Endothelial cell of umbilical vein (primary cell): ENCODE measurements at regions not wholly inside any gene's neighbourhood (a gene's known extent, or its start where the extent isn't known, plus 50 kb on each side); places are given as distances from the start of the nearest gene placed in this dataset.

Source experiments
- BruUV-seq: library from RNA; stranded (reverse); fragments of 400-500 nt; replicated peaks from 2 replicates; lab custom pipeline; 2021; lab: Mats Ljungman, UMichigan
- CTCF ChIA-PET: fragments of 300-600, 350-600 bp; sonication (Branson Sonifier 250); formaldehyde crosslinking; loops from one replicate; lab custom pipeline; 2021; ENCODE audit warnings: antibody characterized with exemption, inconsistent platforms; lab: Charles Lee
- POLR2A ChIA-PET: fragments of 300-600, 350-600 bp; sonication (Branson Sonifier 250); formaldehyde crosslinking; loops from one replicate; lab custom pipeline; 2021; ENCODE audit warnings: antibody characterized with exemption, inconsistent platforms; lab: Charles Lee
- DNase-seq: peaks from one replicate; pipeline ENCODE4 v3.0.0-alpha.2; 2011; ENCODE audit warnings: low read depth, low spot score
- FAIRE-seq: peaks from 2 replicates; lab custom pipeline; 2011; peaks lifted over from hg19 to GRCh38; lab: Jason Lieb, UNC
- H2AFZ ChIP-seq: 2 replicates; pipeline ENCODE4 v1.6.0; 2012; ENCODE audit warnings: low read depth, low read length, control low read depth, inconsistent platforms
- H3K27ac ChIP-seq: 2 replicates; pipeline ENCODE4 v1.5.1; 2011; ENCODE audit warnings: low read depth, mild to moderate bottlenecking, control low read depth, low read length, moderate library complexity; ENCODE audit not compliant: insufficient read depth
- H3K27me3 ChIP-seq, 2 experiments: 2 replicates each; pipeline versions ENCODE4 v1.6.0 to v1.6.1; 2011; ENCODE audit warnings: low read length in 2 of 2, mixed read lengths in 1 of 2; ENCODE audit not compliant: control insufficient read depth in 2 of 2, insufficient read depth in 2 of 2
- H3K36me3 ChIP-seq, 2 experiments: 2 replicates in 1 of 2; 3 replicates in 1 of 2; pipeline ENCODE4 v1.5.1; 2011; ENCODE audit warnings: low read length in 2 of 2, mild to moderate bottlenecking in 1 of 2, moderate library complexity in 1 of 2; ENCODE audit not compliant: control insufficient read depth in 2 of 2, insufficient read depth in 2 of 2; ENCODE audit errors: extremely low read depth in 1 of 2
- H3K4me1 ChIP-seq: 3 replicates; pipeline ENCODE4 v1.5.1; 2011; ENCODE audit warnings: mild to moderate bottlenecking, low read length; ENCODE audit not compliant: control insufficient read depth, insufficient read depth; ENCODE audit errors: extremely low read depth
- H3K4me2 ChIP-seq: 2 replicates; pipeline ENCODE4 v1.6.1; 2011; ENCODE audit warnings: low read length, control low read depth, mixed read lengths; ENCODE audit not compliant: insufficient read depth
- H3K4me3 ChIP-seq, 3 experiments: fragments of 200-600 bp in 1 of 3; sonication (generic), shearing (Covaris generic) in 1 of 3; replicated peaks in 1 of 3; 2 replicates each; pipeline ENCODE4 v1.5.1; 2011 to 2016; ENCODE audit warnings: control low read depth in 3 of 3, low read length in 3 of 3, mild to moderate bottlenecking in 2 of 3, inconsistent platforms in 1 of 3, low read depth in 1 of 3, moderate library complexity in 1 of 3; ENCODE audit not compliant: insufficient read depth in 1 of 3
- H3K79me2 ChIP-seq: 2 replicates; pipeline ENCODE4 v1.6.0; 2012; ENCODE audit warnings: low read length, inconsistent platforms; ENCODE audit not compliant: control insufficient read depth, insufficient read depth
- H3K9ac ChIP-seq: replicated peaks from 2 replicates; pipeline ENCODE3; 2011; ENCODE audit warnings: low read length, control low read depth; ENCODE audit not compliant: insufficient read depth; ENCODE audit errors: extremely low read depth
- H3K9me1 ChIP-seq: replicated peaks from 3 replicates; pipeline ENCODE4 v1.6.0; 2011; ENCODE audit warnings: mild to moderate bottlenecking, low read length; ENCODE audit not compliant: control insufficient read depth, insufficient read depth; ENCODE audit errors: extremely low read depth
- H3K9me3 ChIP-seq: replicated peaks from 2 replicates; pipeline ENCODE4 v1.5.1; 2012; ENCODE audit warnings: low read length, inconsistent platforms; ENCODE audit not compliant: control insufficient read depth, insufficient read depth
- H4K20me1 ChIP-seq: replicated peaks from 2 replicates; pipeline ENCODE3; 2011; ENCODE audit warnings: mild to moderate bottlenecking, low read length; ENCODE audit not compliant: control insufficient read depth, insufficient read depth; ENCODE audit errors: extremely low read depth
- CTCF ChIP-seq, 2 donors: IDR thresholded peaks; 1 replicate in 1 of 2; 2 replicates in 1 of 2; pipeline ENCODE4 v1.5.1; 2011; ENCODE audit warnings: low read length in 2 of 2, mild to moderate bottlenecking in 2 of 2, moderate library complexity in 2 of 2, control low read depth in 1 of 2, inconsistent platforms in 1 of 2, low read depth in 1 of 2; ENCODE audit not compliant: insufficient read depth in 1 of 2; ENCODE audit errors: extremely low read depth in 1 of 2
- EZH2 ChIP-seq: IDR thresholded peaks from 2 replicates; pipeline ENCODE4 v1.6.1; 2012; ENCODE audit warnings: borderline replicate concordance, low read depth, mild to moderate bottlenecking, moderate library complexity, low read length, inconsistent platforms; ENCODE audit not compliant: severe bottlenecking
- FOS ChIP-seq: IDR thresholded peaks from 2 replicates; pipeline ENCODE4 v1.6.1; 2011; ENCODE audit warnings: mild to moderate bottlenecking, low read length, moderate library complexity, borderline replicate concordance; ENCODE audit not compliant: insufficient read depth
- MAX ChIP-seq: IDR thresholded peaks from 2 replicates; pipeline ENCODE4 v1.6.1; 2011; ENCODE audit not compliant: insufficient read depth, insufficient read length
- MYC ChIP-seq: IDR thresholded peaks from one replicate; pipeline ENCODE4 v1.6.1; 2011; ENCODE audit warnings: mild to moderate bottlenecking, low read depth, low read length
- POLR2A ChIP-seq: IDR thresholded peaks from 2 replicates; pipeline ENCODE4 v1.6.1; 2012; ENCODE audit warnings: low read depth, mild to moderate bottlenecking, control low read depth, low read length
- POLR2AphosphoS5 ChIP-seq: IDR thresholded peaks from 2 replicates; pipeline ENCODE4 v1.6.1; 2012; ENCODE audit warnings: low read depth, mild to moderate bottlenecking, control low read depth, low read length, moderate library complexity; ENCODE audit not compliant: insufficient read depth
- dilution Hi-C: fragments of 300-500 bp; cut with MboI; formaldehyde crosslinking; loops from one replicate; pipeline ENCODE4 v1.15.0; 2019; ENCODE audit warnings: low sequenced_read_pairs; ENCODE audit not compliant: extremely low pct_ligation_motif_present
- intact Hi-C: fragments of 100-400 bp; cut with micrococcal nuclease; formaldehyde crosslinking; loops from one replicate; pipeline ENCODE4 v1.10.0; 2022

- dilution Hi-C loops = no loop called here
Observed at GRCh38 chr6:12415980-12416598, 125.9 kb downstream of the EDN1 start.

More at GRCh38 chr6:12415980-12416598, 125.9 kb downstream of the EDN1 start:
- intact Hi-C loops = no loop called here
- DNase-seq (no peak), FAIRE-seq (no peak)
- no peak overlapping the region for H3K9ac ChIP-seq
- H3K4me1 ChIP-seq = peaks cover 2% of the 10 kb centered on the region
- H3K9me1 ChIP-seq = no peaks in the 10 kb centered on the region
- CTCF ChIA-PET = no interaction called here
- no peak overlapping the region for H3K27ac ChIP-seq
- no peaks in the 10 kb centered on the region for H3K36me3 ChIP-seq
- no peak overlapping the region for H3K4me2 ChIP-seq
- H3K79me2 ChIP-seq = no peaks in the 10 kb centered on the region
- POLR2A ChIA-PET = no interaction called here
- BruUV-seq = no TSS peak
- TF ChIP-seq POLR2A (no peak), FOS (no peak), MAX (no peak), POLR2AphosphoS5 (no peak), CTCF (IDR thresholded peaks at IDR 0.05; ENCODE audit: extremely low read depth in 1 of 2, insufficient read depth in 1 of 2, low read depth in 1 of 2, low read length in 2 of 2) (no peak), MYC (no peak), EZH2 (no peak)
- H4K20me1 ChIP-seq = no peaks in the 10 kb centered on the region
- no peak overlapping the region for H3K4me3 ChIP-seq
- no peak overlapping the region for H2AFZ ChIP-seq
- H3K27me3 ChIP-seq = no peaks in the 10 kb centered on the region
- H3K9me3 ChIP-seq = no peaks in the 10 kb centered on the region
